Type B pancreatic cell (in vitro differentiated cells): ENCODE measurements at regions not wholly inside any gene's neighbourhood (a gene's known extent, or its start where the extent isn't known, plus 50 kb on each side); places are given as distances from the start of the nearest gene placed in this dataset.

Experiments
- DNase-seq: peaks from one replicate; pipeline ENCODE4 v3.0.0; 2021; ENCODE audit warnings: mixed read lengths; ENCODE audit not compliant: unreplicated experiment; ENCODE audit errors: extremely low spot score
- H3K27ac Mint-ChIP-seq: 2 replicates; pipeline ENCODE4 v1.8.0; 2021; ENCODE audit warnings: mild to moderate bottlenecking, mixed read lengths
- H3K27me3 Mint-ChIP-seq: 2 replicates; pipeline ENCODE4 v1.8.0; 2021; ENCODE audit warnings: mixed read lengths
- H3K36me3 Mint-ChIP-seq: 2 replicates; pipeline ENCODE4 v1.8.0; 2021; ENCODE audit warnings: mixed read lengths
- H3K4me1 Mint-ChIP-seq: one replicate; pipeline ENCODE4 v1.8.0; 2021; ENCODE audit warnings: mixed read lengths; ENCODE audit not compliant: unreplicated experiment
- H3K4me3 Mint-ChIP-seq: 2 replicates; pipeline ENCODE4 v1.8.0; 2021; ENCODE audit warnings: mild to moderate bottlenecking, mixed read lengths
- H3K9me3 Mint-ChIP-seq: 2 replicates; pipeline ENCODE4 v1.8.0; 2021; ENCODE audit warnings: mixed read lengths
- TF ChIP-seq, protein P1 (sequence below): fragments of 200-600 bp; sonication (generic); conservative IDR thresholded peaks from 2 replicates; pipeline ENCODE4 v1.5.0; 2021; ENCODE audit warnings: antibody characterized with exemption, mild to moderate bottlenecking

DNA sequence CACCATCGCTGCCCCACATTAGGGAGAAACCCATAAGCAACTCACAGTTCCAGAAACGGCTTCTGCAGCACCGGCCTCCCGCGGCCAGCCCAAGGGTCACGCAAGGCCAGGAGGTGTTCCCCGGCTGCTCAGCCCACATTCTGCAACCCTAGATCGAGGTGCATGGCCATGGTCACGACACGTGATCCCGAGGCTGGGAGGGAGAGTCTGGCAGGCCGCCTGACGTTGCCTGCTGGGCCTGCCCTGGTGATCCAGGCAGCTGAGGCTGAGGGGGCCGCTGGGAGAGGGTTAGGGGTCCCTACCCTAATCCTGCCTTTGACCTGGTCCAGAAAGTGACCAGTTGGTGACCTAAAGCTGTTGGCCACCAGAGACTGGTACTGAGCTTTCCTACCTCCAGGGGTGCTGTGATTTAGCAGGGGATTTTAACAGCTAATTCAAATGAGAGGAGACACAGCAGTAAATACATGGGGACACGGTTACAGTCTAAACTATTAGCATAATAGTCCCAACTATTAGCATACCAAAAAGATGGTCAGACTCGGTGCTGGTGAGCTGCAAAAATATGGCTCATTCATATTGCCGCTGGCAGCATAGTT is 97.4 kb upstream of the CIBAR2 start:
- Mint-ChIP-seq H3K27me3 (peaks cover 3% of the 10 kb centered on the region), H3K27ac (no peak overlapping the region), H3K4me1 (peaks cover 34% of the 10 kb centered on the region), H3K36me3 (peaks cover 4% of the 10 kb centered on the region), H3K9me3 (no peaks in the 10 kb centered on the region), H3K4me3 (no peak overlapping the region)
- TF ChIP-seq, protein P1, sequence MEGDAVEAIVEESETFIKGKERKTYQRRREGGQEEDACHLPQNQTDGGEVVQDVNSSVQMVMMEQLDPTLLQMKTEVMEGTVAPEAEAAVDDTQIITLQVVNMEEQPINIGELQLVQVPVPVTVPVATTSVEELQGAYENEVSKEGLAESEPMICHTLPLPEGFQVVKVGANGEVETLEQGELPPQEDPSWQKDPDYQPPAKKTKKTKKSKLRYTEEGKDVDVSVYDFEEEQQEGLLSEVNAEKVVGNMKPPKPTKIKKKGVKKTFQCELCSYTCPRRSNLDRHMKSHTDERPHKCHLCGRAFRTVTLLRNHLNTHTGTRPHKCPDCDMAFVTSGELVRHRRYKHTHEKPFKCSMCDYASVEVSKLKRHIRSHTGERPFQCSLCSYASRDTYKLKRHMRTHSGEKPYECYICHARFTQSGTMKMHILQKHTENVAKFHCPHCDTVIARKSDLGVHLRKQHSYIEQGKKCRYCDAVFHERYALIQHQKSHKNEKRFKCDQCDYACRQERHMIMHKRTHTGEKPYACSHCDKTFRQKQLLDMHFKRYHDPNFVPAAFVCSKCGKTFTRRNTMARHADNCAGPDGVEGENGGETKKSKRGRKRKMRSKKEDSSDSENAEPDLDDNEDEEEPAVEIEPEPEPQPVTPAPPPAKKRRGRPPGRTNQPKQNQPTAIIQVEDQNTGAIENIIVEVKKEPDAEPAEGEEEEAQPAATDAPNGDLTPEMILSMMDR: peak; percentile 39
- no peak for DNase-seq

DNA sequence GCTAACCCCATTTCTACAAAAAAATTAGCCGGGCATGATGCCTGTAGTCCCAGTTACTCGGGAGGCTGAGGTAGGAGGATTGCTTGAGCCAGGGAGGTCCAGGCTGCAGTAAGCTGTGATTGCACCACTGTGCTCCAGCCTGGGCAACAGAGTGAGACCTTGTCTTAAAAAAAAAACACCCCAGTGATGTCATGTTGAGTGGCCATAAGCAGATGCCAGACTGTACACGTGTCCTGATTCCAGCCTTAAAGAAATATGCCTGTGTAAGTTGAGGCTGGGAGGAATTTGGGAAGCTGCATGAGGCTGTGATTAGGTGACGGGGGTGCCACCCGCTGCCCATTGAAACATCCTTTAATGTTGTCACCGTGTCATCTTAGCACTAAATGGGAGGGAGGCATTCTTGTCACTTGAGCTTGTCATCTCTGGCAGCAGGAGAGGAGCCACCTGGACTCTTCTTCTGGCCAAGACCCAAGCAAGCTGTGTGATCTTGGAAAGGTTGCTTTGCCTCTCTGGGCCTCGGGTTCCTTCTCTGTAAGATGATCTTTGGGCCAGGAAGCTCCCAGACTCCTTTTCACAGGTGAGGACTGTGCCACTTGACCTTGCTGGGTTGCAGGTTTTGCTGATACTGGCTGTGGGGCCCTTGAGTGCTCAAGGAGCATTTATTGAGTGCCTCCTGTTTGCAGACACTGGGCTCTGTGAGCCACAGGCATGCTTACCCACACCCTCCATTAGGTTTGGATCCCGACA is 98.3 kb upstream of the CIBAR2 start:
- Mint-ChIP-seq H3K4me3 (no peak overlapping the region), H3K27ac (no peak overlapping the region), H3K4me1 (peaks cover 40% of the 10 kb centered on the region), H3K9me3 (no peaks in the 10 kb centered on the region), H3K36me3 (peaks cover 3% of the 10 kb centered on the region), H3K27me3 (peaks cover 3% of the 10 kb centered on the region)
- DNase-seq: no peak
- TF ChIP-seq, protein P1: no peak

DNA sequence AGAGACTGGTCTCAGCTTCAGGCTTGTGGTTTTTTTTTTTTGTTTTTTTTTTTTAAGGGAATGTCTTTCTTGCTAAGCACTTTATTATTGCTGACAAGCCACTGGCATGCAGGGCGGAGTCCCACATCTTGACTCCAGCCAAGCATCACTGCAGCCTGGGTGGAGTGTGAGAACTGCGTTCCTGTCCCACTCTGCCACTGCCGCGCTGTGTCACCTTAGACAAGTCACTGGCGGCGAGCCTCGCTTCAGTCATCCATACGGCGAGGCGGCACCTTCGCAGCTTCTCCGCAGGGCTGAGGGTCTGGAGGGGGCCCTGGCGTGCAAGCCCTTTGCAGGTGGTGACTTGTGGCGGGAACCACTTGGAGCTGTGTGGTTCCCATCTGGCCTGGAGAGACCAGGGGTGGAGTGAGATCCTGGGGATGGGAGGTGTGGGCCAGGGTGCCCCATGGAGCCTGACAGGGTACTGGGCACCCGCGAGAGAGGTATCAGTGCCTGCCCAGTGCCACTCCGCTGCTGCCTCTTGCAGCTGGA is 99.1 kb upstream of the CIBAR2 start:
- Mint-ChIP-seq H3K4me1 (peaks cover 37% of the 10 kb centered on the region), H3K27ac (no peak overlapping the region)
- TF ChIP-seq, protein P1: no peak

GRCh38 chr16:85213926-85214675 is 101.8 kb upstream of the CIBAR2 start:
- no peak overlapping the region for H3K27ac Mint-ChIP-seq
- H3K4me3 Mint-ChIP-seq: no peak overlapping the region
- no peaks in the 10 kb centered on the region for H3K9me3 Mint-ChIP-seq
- no peaks in the 10 kb centered on the region for H3K27me3 Mint-ChIP-seq
- no peak for DNase-seq
- H3K4me1 Mint-ChIP-seq: peaks cover 41% of the 10 kb centered on the region
- TF ChIP-seq, protein P1: no peak
- H3K36me3 Mint-ChIP-seq: no peaks in the 10 kb centered on the region

More for the DNA sequence above, 99.1 kb upstream of the CIBAR2 start:
- Mint-ChIP-seq H3K9me3 (no peaks in the 10 kb centered on the region), H3K27me3 (no peaks in the 10 kb centered on the region), H3K4me3 (no peak overlapping the region), H3K36me3 (no peaks in the 10 kb centered on the region)
- DNase-seq: no peak

DNA sequence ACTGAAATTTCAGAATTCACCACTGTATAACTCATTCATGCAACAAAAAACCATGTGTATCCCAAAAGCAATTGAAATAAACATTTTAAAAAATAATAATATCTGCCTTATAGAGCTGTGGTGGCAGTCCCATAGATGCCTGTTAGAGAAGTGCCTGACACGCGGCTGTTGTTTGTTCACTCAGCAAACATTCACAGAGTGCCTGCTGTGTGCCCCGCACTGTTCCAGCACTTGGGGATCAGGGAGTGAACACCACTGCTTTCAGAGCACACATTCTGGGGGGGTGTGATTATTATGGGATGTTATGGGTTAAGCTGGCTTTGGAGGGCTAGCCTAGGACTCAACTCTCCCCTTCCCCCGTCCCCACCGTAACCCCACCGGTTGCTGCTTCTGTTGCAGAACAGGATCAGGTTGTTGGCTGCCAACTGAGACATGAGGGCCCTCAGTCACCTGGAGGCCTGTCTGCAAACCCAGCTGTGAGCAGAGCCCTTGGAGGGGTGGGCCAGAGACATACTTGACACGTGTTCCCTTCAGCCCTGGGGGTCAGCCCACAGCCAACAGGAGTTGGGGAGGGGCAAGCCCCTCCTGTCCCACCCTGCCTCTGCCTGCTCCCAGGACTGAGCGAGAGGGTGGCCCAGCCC is 103.3 kb upstream of the CIBAR2 start:
- peaks cover 2% of the 10 kb centered on the region for H3K27me3 Mint-ChIP-seq
- peaks cover 50% of the 10 kb centered on the region for H3K4me1 Mint-ChIP-seq
- no peak overlapping the region for H3K4me3 Mint-ChIP-seq
- no peaks in the 10 kb centered on the region for H3K36me3 Mint-ChIP-seq
- H3K27ac Mint-ChIP-seq: no peak overlapping the region
- TF ChIP-seq, protein P1: no peak
- no peaks in the 10 kb centered on the region for H3K9me3 Mint-ChIP-seq
- DNase-seq: no peak
